ENCODE measurements at regions not wholly inside any gene's neighbourhood (a gene's known extent, or its start where the extent isn't known, plus 50 kb on each side); places are given as distances from the start of the nearest gene placed in this dataset.
"Not testable (repeated sequence)": the region's sequence is repeated elsewhere in the genome, so short reads cannot be mapped to it uniquely, and the experiment has no call there.

DNA sequence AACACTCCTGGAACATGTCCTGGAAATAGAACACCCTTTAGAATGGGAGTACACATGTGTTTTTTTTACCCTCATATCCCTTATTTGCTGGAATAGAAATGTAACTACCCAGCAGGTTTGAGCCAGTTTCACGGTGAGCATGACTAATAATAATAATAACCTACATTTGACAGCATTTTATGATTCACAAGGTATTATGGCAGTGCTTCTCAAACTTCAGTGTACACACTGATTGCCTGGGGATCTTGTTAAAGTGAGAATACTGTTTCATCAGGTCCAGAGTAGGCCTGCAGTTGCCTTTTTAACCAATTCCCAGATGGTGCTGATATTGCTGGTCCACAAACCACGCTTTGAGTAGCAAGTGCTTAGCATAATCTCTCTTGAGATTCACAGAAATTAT, 63.9 kb downstream of the NFKBIZ start:
- no peak for DNase-seq

DNA sequence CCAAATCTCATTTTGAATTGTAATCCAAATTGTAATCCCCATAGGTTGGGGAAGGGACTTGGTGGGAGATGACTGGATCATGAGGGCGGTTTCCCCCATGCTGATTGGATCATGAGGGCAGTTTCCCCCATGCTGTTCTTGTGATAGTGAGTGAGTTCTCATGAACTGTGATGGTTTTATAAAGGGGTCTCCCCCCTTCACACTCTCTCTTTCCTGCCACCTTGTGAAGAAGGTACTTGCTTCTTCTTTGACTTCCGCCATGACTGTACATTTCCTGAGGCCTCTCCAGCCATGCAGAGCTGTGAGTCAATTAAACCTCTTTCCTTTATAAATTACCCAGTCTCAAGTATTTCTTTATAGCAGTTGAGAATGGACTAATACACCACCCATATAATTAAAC, 68.4 kb downstream of the NFKBIZ start:
- DNase-seq = not testable (repeated sequence)

DNA sequence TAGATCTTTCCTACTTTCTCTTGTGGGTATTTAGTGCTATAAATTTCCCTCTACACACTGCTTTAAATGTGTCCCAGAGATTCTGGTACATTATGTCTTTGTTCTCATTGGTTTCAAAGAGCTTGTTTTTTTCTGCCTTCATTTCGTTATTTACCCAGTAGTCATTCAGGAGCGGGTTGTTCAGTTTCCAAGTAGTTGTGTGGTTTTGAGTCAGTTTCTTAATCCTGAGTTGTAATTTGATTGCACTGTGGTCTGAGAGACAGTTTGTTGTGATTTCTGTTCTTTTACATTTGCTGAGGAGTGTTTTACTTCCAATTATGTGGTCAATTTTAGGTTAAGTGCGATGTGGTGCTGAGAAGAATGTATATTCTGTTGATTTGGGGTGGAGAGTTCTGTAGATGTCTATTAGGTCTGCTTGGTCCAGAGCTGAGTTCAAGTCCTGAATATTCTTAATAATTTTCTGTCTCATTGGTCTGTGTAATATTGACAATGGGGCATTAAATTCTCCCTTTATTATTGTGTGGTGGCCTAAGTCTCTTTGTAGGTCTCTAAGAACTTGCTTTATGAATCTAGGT, 72.9 kb downstream of the NFKBIZ start:
- not testable (repeated sequence) for DNase-seq

DNA sequence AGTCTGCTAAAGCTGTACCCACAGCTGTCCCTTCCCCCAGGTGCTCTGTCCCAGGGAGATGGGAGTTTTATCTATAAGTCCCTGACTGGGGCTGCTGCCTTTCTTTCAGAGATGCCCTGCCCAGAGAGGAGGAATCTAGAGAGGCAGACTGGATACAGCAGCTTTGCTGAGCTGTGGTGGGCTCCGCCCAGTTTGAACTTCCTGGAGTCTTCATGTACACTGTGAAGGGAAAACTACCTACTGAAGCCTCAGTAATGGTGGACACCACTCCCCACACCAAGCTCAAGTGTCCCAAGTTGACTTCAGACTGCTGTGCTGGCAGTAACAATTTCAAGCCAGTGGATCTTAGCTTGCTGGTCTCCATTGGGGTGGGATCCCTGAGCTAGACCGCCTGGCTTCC, 75.3 kb downstream of the NFKBIZ start:
- DNase-seq = not testable (repeated sequence)

DNA sequence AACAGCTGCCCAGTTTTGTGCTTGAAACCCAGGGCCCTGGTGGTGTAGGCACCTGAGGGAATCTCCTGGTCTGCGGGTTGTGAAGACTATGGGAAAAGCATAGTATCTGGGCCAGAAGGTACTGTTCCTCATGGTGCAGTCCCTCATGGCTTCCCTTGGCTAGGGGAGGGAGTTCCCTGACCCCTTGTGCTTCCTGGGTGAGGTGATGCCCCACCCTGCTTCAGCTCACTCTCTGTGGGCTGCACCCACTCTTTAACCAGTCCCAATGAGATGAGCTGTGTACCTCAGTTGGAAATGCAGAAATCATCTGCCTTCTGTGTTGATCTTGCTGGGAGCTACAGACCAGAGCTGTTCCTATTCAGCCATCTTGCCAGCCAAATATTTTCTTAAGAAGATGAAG, 75.8 kb downstream of the NFKBIZ start:
- DNase-seq = not testable (repeated sequence)

DNA sequence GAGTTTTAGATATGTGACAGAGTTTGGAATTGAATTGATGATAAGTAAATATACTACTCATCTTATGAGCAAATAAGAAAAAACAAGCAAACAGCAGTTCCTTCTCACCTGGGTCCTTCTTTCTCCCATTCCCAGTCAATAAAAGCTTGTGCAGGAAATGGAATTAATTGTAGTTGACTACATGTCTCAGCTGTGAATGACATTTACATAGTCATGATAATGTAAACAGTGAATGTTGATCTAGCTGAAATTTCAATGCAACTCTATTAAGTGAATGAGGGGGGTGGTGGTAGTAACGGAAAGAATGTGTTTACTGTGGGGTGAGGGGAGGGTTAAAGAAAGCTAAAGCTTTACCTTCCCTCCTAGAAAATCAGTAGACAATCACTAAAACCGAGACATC, 76.2 kb downstream of the NFKBIZ start:
- DNase-seq = no peak

DNA sequence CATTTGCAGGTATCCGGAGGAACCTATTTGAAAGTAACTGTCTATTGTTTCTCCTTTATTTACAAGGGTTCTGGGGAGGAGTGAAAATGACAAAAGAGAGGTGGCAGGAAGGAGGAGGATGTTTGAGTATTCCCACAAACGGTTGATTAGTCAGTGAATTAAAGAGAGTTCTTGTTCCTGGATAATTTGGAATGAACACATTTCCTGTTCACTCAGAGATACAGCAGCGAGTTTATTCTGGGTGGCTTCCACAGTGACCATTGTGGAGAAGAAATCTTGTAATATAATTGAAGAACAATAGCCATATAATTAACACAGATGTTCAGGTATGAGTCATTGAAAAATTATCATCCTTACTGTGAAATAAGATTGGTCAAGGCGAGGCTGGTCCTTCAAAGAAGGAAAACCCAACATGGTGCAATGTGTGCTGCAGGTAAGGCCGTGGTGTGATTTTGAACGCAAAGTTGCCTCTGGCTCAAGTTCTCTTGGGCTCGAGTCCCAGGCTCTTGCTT, 77.3 kb downstream of the NFKBIZ start:
- DNase-seq = no peak

DNA sequence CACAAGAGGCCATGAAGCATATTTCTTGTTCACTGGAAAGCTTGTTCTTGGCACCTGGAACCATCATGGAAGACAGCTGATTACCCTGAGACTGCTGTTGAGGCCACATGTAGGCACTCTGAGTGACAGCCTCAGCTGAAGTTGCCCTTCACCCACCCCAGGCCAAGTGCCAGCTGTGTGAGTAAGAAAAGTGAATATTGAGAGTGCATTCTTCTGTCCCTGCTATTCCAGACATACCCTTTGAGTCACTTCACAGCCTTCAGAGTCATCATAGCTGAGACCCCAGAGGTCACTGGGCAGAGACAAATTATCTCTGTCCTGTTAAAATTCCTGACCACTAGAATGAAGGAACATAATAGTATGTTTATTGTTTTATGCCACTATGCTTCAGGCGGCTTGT, 79.6 kb downstream of the NFKBIZ start:
- DNase-seq = no peak

DNA sequence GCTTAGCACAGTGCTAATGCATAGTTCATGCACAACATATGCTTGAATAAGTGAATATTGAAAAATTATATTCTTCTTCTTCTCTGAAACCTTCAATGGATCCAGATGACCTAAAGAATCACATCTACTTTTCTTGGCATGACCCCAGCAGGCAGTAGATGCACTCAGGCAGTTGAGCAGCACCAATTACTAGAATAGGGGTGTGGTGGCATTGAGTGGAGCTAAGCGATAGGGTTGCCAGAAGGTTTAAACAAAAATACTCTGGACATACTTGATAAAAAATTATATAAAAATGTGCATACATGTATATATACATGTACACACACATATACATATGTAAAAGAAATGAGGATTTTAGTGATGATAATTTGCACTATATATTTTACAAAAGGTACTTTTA, 81.8 kb downstream of the NFKBIZ start:
- DNase-seq = no peak

DNA sequence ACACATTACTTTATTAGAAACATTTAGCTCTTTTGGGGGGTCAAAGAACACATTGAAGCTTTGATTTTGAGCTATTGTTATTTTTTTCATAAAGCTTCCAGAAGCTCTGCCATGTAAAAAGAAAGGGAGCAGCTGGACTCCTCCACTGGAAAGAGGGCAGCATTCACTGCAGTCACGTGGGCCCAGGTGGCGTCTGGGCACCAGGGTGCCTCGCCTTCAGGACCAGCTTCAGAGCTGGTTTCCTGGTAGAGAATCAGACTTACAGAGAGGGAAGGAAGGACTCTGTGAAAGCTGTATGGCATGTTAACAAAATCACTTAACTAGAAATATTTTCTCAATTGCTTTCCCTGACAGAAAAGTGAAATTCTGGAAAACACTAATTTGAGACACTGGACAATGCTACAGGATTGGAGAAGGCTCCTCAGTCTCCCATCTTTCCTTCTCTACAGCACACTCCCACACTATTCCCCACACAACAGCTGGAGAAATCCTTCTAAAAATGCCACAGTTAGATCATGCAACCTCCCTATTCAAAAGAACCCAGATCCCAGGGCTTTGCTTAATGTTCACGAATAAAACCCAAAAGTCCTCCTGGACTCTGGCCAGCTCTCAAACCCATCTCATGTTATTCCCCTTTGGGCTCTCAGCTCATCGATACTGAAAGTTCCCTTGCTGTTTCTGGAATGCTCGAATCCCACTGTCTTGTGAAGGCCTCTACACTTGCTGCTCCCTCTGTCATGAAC, 83.2 kb downstream of the NFKBIZ start:
- DNase-seq = no peak

DNA sequence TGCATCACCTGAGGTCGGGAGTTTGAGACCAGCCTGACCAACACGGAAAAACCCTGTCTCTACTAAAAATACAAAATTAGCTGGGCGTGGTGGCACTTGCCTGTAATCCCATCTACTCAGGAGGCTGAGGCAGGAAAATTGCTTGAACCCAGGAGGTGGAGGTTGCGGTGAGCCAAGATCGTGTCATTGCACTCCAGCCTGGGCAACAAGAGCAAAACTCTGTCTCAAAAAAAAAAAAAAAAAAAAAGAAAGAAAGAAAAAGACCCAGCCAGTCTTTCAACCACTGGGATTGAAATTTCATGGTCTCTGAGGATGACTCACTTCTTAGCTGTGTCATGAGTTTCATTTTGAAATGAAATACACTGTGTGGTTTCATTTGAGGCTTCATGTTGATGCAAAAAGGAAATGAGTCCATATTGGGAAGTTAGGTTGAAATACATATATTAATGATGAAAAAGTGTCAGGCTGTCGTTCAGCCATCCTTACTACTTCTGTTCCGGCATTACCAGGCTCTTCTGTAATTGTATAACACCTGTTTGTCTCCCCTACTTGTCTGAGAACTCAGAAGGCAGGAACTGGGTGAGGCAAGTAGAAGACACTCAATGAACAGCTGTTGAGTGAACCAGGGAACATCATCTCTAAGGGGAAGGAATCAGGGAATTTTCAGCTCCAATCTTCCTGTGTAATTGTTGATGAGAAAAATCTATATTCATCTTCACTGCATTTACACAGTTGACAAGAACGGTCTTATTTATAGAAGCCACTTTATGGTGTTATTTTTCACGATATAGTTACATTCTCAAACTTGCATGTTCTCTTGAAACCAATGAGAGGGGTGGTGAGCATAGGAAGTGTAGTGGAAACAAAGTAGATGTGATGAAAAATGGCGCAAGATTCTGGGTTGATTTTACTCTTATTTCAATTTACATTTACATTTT, 87.4 kb downstream of the NFKBIZ start:
- no peak for DNase-seq

DNA sequence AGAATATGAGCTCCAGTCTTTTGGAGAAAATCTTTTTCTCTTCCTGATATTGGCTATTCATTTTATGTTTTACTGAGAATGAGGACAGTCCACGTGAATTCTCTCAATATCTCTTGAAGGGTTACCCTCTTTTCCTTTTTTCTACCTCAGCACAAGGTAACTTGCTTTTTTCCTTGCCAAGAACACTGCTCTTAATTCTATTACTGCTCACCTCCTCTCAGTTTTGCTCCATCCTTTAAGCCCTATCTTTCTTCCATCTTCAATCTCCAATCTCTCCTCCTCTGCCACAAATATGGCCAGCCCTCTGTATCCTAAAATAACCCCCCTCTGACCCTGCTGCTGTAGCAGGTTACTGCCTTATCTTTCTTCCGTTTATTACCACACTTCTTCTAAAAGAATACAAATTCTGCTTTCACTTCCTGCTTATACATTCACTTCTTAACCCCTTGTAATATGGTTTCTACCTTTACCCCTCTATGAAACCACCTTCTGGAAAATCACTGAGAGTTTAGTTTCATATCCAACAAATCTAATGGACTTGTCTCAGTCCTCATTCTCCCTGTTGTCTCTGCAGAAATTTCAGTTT, 89.0 kb downstream of the NFKBIZ start:
- no peak for DNase-seq

DNA sequence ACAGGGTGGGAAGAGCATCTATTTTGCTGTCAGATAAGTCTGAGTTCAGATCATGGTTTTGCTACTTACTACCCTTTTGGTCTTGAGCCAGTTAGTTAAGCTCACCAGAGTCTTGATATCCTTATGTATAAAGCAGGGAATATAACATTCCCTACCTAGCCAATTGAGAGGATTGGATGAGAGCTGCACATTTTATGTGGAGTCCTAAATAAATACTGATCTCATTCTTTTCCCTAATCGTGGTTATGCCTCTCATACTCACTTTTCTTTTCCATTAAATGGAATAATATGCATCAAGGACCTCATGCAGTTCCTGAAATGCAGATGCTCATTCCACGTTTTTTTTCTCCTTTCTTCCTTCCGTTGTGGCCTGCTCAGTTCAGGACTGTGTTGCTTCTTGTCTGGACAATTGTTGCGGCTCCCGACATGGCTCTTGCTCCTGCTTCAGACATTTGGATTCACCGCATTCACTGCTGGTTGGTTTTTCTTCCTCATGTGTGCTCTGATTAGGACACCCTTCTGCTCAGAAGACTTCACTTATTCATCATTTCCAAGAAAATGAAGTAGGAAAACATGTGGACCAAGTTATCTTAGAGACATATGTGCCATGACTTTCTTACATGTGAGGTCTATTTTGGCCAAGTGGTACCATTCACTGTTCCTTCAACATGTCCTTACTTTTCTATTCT, 90.2 kb downstream of the NFKBIZ start:
- no peak for DNase-seq

DNA sequence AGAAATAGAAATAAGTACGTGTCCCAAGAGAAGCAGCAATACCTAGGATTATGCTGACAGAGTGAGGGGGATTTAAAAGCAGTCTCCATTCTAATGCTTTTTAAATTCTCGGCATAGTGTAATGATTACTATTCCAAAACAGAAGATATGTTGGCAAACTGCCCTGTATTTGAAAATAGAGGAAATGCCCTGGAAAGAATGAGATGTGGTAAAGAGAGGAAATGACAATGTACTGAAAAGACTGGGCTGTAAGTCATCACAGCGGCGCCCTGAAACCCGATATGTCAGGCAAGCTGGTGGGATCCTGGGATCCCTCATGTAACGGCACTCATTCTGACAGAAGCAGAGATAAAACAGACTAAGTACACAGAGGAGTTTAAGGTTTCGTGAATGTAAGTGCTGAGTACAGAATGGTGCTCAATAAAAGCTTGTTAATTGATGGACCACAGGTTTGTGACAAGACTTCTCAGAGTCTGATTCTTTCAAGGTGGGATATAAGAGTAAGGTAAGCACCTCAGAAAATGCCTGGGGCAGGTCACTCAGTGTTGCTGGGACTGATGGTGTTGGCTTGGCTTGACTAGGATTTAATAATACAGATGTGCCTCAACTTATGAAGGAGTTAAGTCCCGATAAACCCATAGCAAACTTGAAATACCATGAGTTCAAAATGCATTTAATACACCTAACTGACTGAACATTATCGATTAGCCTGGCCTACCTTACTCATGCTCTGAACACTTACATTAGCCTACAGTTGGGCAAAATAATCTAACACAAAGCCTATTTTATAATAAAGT, 91.4 kb downstream of the NFKBIZ start:
- no peak for DNase-seq

DNA sequence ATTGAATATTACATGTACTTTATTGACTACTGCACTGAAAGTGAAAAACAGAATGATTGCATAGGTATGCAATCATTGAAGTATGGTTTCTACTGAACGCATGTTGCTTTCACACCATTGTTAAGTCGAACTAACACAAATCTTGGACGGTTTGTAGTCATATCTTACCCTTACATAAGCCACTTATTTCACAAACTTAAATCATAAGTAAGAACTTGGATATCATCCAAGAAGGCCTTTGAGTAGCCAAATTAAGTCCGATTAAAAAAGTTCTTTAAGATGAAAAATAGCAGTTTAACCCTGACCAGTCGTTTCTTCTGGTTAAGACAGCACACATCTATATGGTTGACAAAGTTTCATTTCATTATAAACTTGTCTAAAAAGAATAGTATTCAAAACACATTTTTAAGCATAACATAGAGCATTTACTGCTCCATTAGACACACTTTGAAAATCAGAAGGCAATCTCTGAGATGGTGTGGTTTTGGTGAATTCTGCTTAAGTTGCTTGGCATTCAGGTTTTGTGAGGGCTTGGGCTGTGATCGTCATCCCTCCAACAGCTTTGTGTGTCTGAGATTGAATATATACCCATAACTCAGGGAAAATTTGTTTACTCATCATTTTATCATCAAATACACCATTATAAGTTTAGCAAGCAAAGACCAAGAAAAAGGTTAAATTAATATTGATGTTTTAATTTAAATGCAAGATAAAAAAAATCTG, 92.2 kb downstream of the NFKBIZ start:
- no peak for DNase-seq

DNA sequence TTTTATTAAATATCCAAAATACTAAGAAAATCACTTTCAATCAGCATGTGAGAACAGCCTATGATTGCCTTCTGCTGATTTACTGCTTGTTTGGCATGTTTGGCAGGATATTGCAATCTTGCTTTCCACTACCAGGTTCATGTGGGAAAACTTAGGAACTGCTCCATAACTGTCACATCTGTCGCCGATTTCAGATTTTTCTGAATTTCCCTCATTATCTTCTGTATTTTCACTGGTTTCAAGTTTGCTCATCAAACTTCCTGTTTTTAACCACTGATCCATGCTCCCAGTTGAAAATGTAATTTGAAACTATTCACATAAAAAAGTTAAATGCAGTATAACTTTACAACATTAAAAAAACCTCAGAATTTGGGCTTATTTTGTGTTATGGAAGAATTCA, 93.0 kb downstream of the NFKBIZ start:
- no peak for DNase-seq

DNA sequence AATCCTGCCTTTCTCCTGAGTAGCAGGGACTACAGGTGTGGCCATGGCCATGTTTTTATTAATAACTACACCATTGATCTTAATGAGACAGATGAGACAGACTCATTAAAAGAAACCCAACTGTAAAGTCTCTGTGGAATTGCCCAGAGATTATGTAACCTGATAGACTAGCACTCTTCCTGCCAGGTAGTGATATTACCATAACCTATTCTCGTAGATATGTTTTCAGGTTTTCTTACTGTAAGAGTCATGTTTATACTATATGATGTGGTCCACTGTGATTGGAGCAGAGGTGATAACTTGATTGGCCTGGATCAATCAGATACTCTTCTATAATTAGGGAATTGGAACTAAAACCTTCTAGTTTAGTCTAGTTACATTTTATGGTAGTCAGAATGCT, 93.7 kb downstream of the NFKBIZ start:
- no peak for DNase-seq

DNA sequence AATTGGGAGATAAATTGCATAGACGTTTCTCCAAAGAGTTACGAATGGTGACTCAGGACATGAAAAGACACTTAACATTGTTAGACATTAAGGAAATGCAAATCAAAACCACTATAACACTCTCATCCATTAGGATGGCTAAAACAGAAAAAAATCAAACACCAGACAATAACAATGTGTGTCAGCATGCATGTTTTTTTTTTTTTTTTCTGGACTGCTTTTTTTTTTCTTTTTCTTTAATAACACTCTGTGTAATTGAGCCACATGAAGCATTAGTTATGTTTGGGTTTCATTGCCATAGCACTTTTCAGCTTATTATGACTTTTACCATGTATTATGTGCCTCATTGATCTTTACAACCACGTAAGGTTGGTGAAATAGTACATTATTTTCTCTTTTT, 95.0 kb downstream of the NFKBIZ start:
- no peak for DNase-seq

DNA sequence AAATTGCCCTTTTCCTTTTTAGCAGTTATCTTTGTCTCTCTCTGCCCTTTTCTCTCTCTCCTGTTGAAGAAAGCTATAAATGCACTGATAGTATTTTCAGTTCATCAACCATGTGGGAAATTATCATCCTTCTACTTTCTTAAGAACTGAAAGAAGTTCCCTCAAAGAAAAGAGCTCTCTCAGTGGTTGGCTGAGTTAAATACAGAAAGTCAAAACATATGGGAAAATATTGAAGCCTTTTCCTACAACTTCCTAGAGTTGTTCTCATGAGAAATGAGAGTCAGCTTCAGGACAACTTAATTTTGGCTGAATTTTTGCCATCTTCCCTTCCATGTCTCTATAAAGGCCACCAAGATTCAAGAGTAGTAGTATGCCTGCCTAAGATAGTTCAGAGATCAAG, 96.7 kb downstream of the NFKBIZ start:
- no peak for DNase-seq

DNA sequence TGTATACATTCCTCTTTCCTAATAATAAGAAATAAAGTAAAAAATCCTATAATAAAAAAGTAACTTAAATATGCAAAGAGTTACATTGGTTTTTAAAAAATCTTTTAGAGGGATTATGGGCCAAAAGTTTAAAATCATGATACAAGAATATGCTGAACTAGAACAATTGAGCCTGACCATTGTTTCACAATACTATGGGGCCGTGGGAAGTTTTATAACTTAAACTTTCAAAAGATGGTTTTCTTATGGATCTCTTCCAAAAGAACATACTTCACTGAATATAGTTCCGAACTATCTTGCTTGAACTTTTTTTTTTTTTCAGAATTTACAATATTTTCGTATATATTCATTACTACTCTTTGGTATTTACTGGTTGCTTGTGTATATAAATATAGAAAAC, 97.6 kb downstream of the NFKBIZ start:
- DNase-seq = no peak

DNA sequence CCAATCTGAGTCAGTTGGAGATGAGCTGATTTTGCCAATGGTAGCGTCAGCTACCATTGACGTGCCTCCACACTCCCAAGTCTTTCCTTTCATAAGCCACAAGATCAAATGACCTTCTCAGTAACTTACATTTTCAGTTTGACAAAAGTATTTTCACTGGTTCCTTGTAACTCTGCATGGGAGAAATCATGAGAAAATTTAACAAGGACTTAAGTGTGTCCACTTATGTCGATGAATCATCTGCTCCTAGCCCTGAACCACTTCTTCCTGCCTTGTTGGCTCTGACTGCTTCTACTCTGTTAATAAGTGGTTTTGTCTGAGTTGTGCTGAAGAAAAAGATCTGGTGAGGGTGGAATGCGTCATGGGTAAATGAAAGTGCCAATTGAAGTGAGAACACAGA, 101.2 kb downstream of the NFKBIZ start:
- no peak for DNase-seq

Measured in NCI-H1694 treated with DMSO at 0.1 percent for 48 hours (cell line).